CD14-positive monocyte (primary cell): ENCODE measurements at regions not wholly inside any gene's neighbourhood (a gene's known extent, or its start where the extent isn't known, plus 50 kb on each side); places are given as distances from the start of the nearest gene placed in this dataset.

Experiments
- DNase-seq, 3 donors: peaks; one replicate each; pipeline ENCODE4 v3.0.0-alpha.2; 2011 to 2022
- H2AFZ ChIP-seq: 2 replicates; pipeline ENCODE4 v1.6.0; 2012; ENCODE audit warnings: mild to moderate bottlenecking, low read depth, low read length, inconsistent platforms; ENCODE audit not compliant: insufficient read depth, poor library complexity, severe bottlenecking
- H3K27ac ChIP-seq, 2 donors: 1 replicate in 1 of 2; 2 replicates in 1 of 2; pipeline ENCODE4 v1.5.1; 2012 to 2013; ENCODE audit warnings: low read length in 2 of 2, control low read depth in 1 of 2, inconsistent platforms in 1 of 2, low read depth in 1 of 2, mild to moderate bottlenecking in 1 of 2
- H3K27me3 ChIP-seq, 2 donors: one replicate each; pipeline versions ENCODE4 v1.6.0 to v1.6.1; 2011 to 2013; ENCODE audit warnings: low read length in 2 of 2; ENCODE audit not compliant: control insufficient read depth in 2 of 2, insufficient read depth in 2 of 2
- H3K36me3 ChIP-seq, 2 donors: replicated peaks in 1 of 2; 1 replicate in 1 of 2; 2 replicates in 1 of 2; pipeline versions ENCODE4 v1.5.1 to v1.6.1; 2012 to 2013; ENCODE audit warnings: low read length in 2 of 2, control low read depth in 1 of 2, inconsistent platforms in 1 of 2, mild to moderate bottlenecking in 1 of 2; ENCODE audit not compliant: insufficient read depth in 2 of 2, control insufficient read depth in 1 of 2
- H3K4me1 ChIP-seq, 2 donors: 1 replicate in 1 of 2; 2 replicates in 1 of 2; pipeline versions ENCODE4 v1.5.1 to v1.6.1; 2012 to 2013; ENCODE audit warnings: low read length in 2 of 2, control low read depth in 1 of 2, inconsistent platforms in 1 of 2, mild to moderate bottlenecking in 1 of 2, moderate library complexity in 1 of 2; ENCODE audit not compliant: insufficient read depth in 2 of 2, control insufficient read depth in 1 of 2
- H3K4me2 ChIP-seq: replicated peaks from 2 replicates; pipeline ENCODE3; 2012; ENCODE audit warnings: low read length, moderate library complexity, mild to moderate bottlenecking; ENCODE audit not compliant: poor library complexity, severe bottlenecking; ENCODE audit errors: extremely low read depth
- H3K4me3 ChIP-seq, 3 experiments: fragments of 200-600 bp in 1 of 3; sonication (generic) in 1 of 3; replicated peaks in 1 of 3; 1 replicate in 2 of 3; 2 replicates in 1 of 3; pipeline ENCODE4 v1.5.1; 2011 to 2013; ENCODE audit warnings: low read length in 3 of 3, mild to moderate bottlenecking in 3 of 3, control low read depth in 2 of 3, low read depth in 2 of 3, inconsistent platforms in 1 of 3, moderate library complexity in 1 of 3
- H3K79me2 ChIP-seq: 2 replicates; pipeline ENCODE4 v1.6.0; 2012; ENCODE audit warnings: mild to moderate bottlenecking, control low read depth, inconsistent platforms, low read length, moderate library complexity; ENCODE audit not compliant: insufficient read depth
- H3K9ac ChIP-seq: 2 replicates; pipeline ENCODE4 v1.6.0; 2017; ENCODE audit warnings: low read length, mild to moderate bottlenecking; ENCODE audit not compliant: insufficient read depth, poor library complexity, severe bottlenecking
- H3K9me3 ChIP-seq, 2 donors: replicated peaks in 1 of 2; 1 replicate in 1 of 2; 2 replicates in 1 of 2; pipeline versions ENCODE4 v1.5.1 to v1.6.1; 2012 to 2013; ENCODE audit warnings: low read length in 2 of 2, control low read depth in 1 of 2; ENCODE audit not compliant: control insufficient read depth in 1 of 2, insufficient read depth in 1 of 2
- H4K20me1 ChIP-seq: 2 replicates; pipeline ENCODE4 v1.6.0; 2012; ENCODE audit warnings: mild to moderate bottlenecking, low read length, control low read depth, moderate library complexity; ENCODE audit not compliant: insufficient read depth
- H3K27ac Mint-ChIP-seq, 7 donors: one replicate each; pipeline ENCODE4 v1.8.0; 2020; ENCODE audit warnings: mild to moderate bottlenecking in 7 of 7, mixed read lengths in 7 of 7, moderate library complexity in 6 of 7, inconsistent platforms in 2 of 7
- H3K27me3 Mint-ChIP-seq, 3 donors: one replicate each; pipeline ENCODE4 v1.8.0; 2021 to 2022; ENCODE audit warnings: low read depth in 3 of 3, mild to moderate bottlenecking in 3 of 3, mixed read lengths in 3 of 3, moderate library complexity in 3 of 3, inconsistent platforms in 1 of 3
- H3K36me3 Mint-ChIP-seq, 2 donors: one replicate each; pipeline ENCODE4 v1.8.0; 2020; ENCODE audit warnings: mixed read lengths in 2 of 2, inconsistent platforms in 1 of 2, mild to moderate bottlenecking in 1 of 2
- H3K4me1 Mint-ChIP-seq: one replicate; pipeline ENCODE4 v1.8.0; 2020; ENCODE audit warnings: mild to moderate bottlenecking, mixed read lengths
- H3K4me3 Mint-ChIP-seq, 2 donors: one replicate each; pipeline ENCODE4 v1.8.0; 2020; ENCODE audit warnings: mild to moderate bottlenecking in 2 of 2, mixed read lengths in 2 of 2, moderate library complexity in 1 of 2
- H3K9me3 Mint-ChIP-seq, 7 donors: one replicate each; pipeline ENCODE4 v1.8.0; 2020 to 2022; ENCODE audit warnings: mixed read lengths in 7 of 7, mild to moderate bottlenecking in 6 of 7, moderate library complexity in 6 of 7, inconsistent platforms in 2 of 7
- CTCF ChIP-seq: fragments of 200-600 bp; IDR thresholded peaks from one replicate; pipeline ENCODE4 v1.8.0; 2022; ENCODE audit warnings: antibody characterized with exemption, mild to moderate bottlenecking
- WGBS: methylation state at CpG from one replicate; pipeline ENCODE4 v1.1.5; 2013; ENCODE audit warnings: missing lambda C conversion rate; ENCODE audit not compliant: insufficient coverage; 5-methylcytosine and 5-hydroxymethylcytosine counted together
- intact Hi-C, 2 donors: fragments of 100-400 bp; cut with micrococcal nuclease; formaldehyde crosslinking; loops; one replicate each; pipeline versions ENCODE4 v1.15.0 to v1.15.1; 2023

- no CpG with 5 or more reads among the region's 4 CpGs for WGBS
- no peak for DNase-seq
- Mint-ChIP-seq H3K4me1 (no peaks in the 10 kb centered on the region), H3K27ac (no peak overlapping the region), H3K36me3 (no peaks in the 10 kb centered on the region), H3K9me3 (peaks cover under 1 to 21% (median 5%) of the 10 kb centered on the region in 7 donors), H3K4me3 (no peak overlapping the region), H3K27me3 (peaks cover 0 to 5% (median 1%) of the 10 kb centered on the region in 3 donors)
- Histone ChIP-seq H3K4me1 (no peaks in the 10 kb centered on the region), H3K4me2 (no peak overlapping the region), H3K79me2 (no peaks in the 10 kb centered on the region), H4K20me1 (no peaks in the 10 kb centered on the region), H3K27ac (no peak overlapping the region), H3K9ac (no peak overlapping the region), H3K9me3 (peaks cover 0 to 2% of the 10 kb centered on the region in 2 donors), H3K36me3 (no peaks in the 10 kb centered on the region), H3K4me3 (no peak overlapping the region), H2AFZ (peak overlapping the region; percentile 16), H3K27me3 (no peaks in the 10 kb centered on the region)
- intact Hi-C loops, result no loop called here
- no peak for TF ChIP-seq CTCF
These were observed 264.7 kb upstream of the SESN3 start for GRCh38 chr11:95495706-95496105.

GRCh38 chr11:95494856-95495255 lies 263.9 kb upstream of the SESN3 start:
- no peaks in the 10 kb centered on the region for H3K27me3 ChIP-seq
- H3K4me3 ChIP-seq, result no peak overlapping the region
- Mint-ChIP-seq H3K27ac (no peak overlapping the region), H3K4me3 (no peak overlapping the region), H3K4me1 (no peaks in the 10 kb centered on the region), H3K27me3 (peaks cover 0 to 5% (median 1%) of the 10 kb centered on the region in 3 donors), H3K9me3 (peaks cover 2 to 26% (median 6%) of the 10 kb centered on the region in 7 donors), H3K36me3 (no peaks in the 10 kb centered on the region)
- intact Hi-C loops, result no loop called here
- DNase-seq, result no peak
- H3K4me2 ChIP-seq, result no peak overlapping the region
- peak overlapping the region; percentile 16 for H2AFZ ChIP-seq
- TF ChIP-seq CTCF, result no peak
- no peaks in the 10 kb centered on the region for H3K79me2 ChIP-seq
- H3K9ac ChIP-seq, result no peak overlapping the region
- H3K9me3 ChIP-seq, result peaks cover 0 to 2% of the 10 kb centered on the region in 2 donors
- H3K4me1 ChIP-seq, result no peaks in the 10 kb centered on the region
- no peak overlapping the region for H3K27ac ChIP-seq
- H3K36me3 ChIP-seq, result no peaks in the 10 kb centered on the region
- no peaks in the 10 kb centered on the region for H4K20me1 ChIP-seq
- no CpG with 5 or more reads among the region's 1 CpG for WGBS
